ENCODE measurements at regions not wholly inside any gene's neighbourhood (a gene's known extent, or its start where the extent isn't known, plus 50 kb on each side); places are given as distances from the start of the nearest gene placed in this dataset.
"Not testable (repeated sequence)": the region's sequence is repeated elsewhere in the genome, so short reads cannot be mapped to it uniquely, and the experiment has no call there.

GRCh38 chr1:30569384-30569783 lies 154.0 kb downstream of the MATN1 start:
- H3K4me1 Mint-ChIP-seq (ENCODE audit: unreplicated experiment) = no peaks in the 10 kb centered on the region
- no peak overlapping the region for H3K4me3 Mint-ChIP-seq (ENCODE audit: unreplicated experiment)
- no peak for DNase-seq (ENCODE audit: low spot score)
- no peaks in the 10 kb centered on the region for H3K9me3 Mint-ChIP-seq (ENCODE audit: unreplicated experiment)
- H3K36me3 Mint-ChIP-seq (ENCODE audit: low read depth, unreplicated experiment) = no peaks in the 10 kb centered on the region
- no peak overlapping the region for H3K27ac Mint-ChIP-seq (ENCODE audit: unreplicated experiment)
- TF ChIP-seq CTCF (IDR thresholded peaks at IDR 0.05; ENCODE audit: unreplicated experiment) = no peak
- H3K27me3 Mint-ChIP-seq (ENCODE audit: unreplicated experiment) = peaks cover 2% of the 10 kb centered on the region

DNA sequence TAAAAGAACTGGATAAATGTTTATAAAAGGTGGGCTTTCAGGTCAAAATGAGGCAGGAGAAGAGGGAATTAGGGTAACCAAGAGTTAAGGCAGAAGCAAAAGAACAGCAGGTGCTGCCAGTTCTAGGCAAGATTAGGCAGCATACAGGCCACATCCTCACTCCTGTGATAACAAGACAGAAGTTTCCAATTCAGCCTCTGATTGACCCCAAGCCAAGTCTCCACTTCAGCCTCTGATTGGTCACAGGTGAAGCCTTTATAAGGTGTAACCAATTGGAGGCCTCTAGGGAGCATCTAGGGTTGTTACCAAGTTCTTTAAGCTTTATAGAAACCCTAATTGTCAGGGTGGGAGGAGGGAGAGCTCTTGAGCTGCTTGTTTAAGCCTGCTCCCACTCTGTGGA lies 160.8 kb downstream of the MATN1 start:
- Mint-ChIP-seq H3K27ac (ENCODE audit: unreplicated experiment) (no peak overlapping the region), H3K36me3 (ENCODE audit: low read depth, unreplicated experiment) (no peaks in the 10 kb centered on the region), H3K27me3 (ENCODE audit: unreplicated experiment) (no peaks in the 10 kb centered on the region), H3K4me1 (ENCODE audit: unreplicated experiment) (no peaks in the 10 kb centered on the region), H3K9me3 (ENCODE audit: unreplicated experiment) (peaks cover 6% of the 10 kb centered on the region), H3K4me3 (ENCODE audit: unreplicated experiment) (no peak overlapping the region)
- TF ChIP-seq CTCF (IDR thresholded peaks at IDR 0.05; ENCODE audit: unreplicated experiment) = no peak
- DNase-seq (ENCODE audit: low spot score) = no peak

DNA sequence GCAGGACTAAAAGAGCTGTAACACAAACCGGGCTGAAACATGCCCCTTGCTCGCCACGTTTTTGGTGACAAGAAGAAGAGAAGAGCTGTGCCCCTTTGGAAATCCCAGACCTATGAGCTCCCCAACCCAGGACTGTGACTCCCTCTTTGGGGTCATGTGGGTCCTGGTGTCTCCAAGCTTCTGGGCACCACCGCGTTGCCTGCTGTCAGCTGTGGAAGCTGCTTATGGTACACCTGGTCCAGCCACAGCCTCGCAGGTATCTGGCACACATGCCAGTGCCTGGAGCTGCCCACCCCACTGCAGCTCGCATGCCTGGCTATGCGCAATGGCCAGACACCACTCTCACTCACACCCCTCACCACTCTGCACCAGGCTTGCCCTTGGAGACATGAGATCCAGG lies 171.8 kb downstream of the MATN1 start:
- Mint-ChIP-seq H3K4me3 (ENCODE audit: unreplicated experiment) (no peak overlapping the region), H3K27ac (ENCODE audit: unreplicated experiment) (no peak overlapping the region), H3K36me3 (ENCODE audit: low read depth, unreplicated experiment) (no peaks in the 10 kb centered on the region), H3K9me3 (ENCODE audit: unreplicated experiment) (no peaks in the 10 kb centered on the region), H3K4me1 (ENCODE audit: unreplicated experiment) (no peaks in the 10 kb centered on the region), H3K27me3 (ENCODE audit: unreplicated experiment) (no peaks in the 10 kb centered on the region)
- DNase-seq (ENCODE audit: low spot score) = no peak
- TF ChIP-seq CTCF (IDR thresholded peaks at IDR 0.05; ENCODE audit: unreplicated experiment) = no peak

DNA sequence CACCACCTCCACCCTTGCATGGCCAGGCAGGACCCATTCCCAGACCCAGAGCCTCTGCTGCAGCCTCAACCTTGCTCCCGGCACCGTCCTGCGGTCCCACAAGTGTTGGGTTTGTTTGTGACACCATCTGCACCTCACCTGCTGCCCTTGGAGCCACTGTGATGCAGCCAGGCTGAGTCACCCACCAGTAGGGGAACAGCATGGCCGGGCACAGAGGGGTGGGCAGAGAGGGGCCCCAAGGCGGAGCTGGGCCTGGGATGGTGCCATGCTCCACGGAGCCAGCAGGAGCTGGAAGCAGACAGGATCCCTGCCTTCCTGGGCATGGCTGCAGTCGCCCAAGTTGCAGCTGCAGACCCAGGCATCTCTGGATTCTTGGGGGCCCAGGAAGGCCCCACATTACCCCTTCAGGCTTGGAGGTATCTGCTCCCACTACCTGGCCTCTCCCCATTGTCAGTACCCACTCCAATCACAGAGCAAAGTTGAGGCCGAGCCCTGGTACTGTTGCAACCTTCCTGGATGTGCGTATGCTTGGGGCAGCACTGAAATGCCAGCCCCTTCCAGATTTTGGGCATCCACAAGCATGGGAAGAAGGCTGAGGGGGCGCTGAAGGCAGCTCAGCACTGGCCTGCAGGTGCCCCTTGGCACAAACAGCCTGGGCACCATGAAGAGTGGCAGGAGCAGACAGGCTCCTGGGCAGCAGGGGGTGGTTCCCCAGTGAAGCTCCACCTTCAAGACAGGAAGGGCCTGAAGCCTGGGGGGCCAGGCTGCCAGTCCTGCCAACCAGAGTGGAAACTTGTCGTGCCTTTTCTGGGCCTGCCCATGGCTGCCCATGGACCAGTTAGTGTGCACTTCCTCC lies 172.8 kb downstream of the MATN1 start:
- TF ChIP-seq CTCF (IDR thresholded peaks at IDR 0.05; ENCODE audit: unreplicated experiment) = no peak
- no peak for DNase-seq (ENCODE audit: low spot score)
- Mint-ChIP-seq H3K4me1 (ENCODE audit: unreplicated experiment) (no peaks in the 10 kb centered on the region), H3K27ac (ENCODE audit: unreplicated experiment) (no peak overlapping the region), H3K4me3 (ENCODE audit: unreplicated experiment) (no peak overlapping the region), H3K36me3 (ENCODE audit: low read depth, unreplicated experiment) (no peaks in the 10 kb centered on the region), H3K27me3 (ENCODE audit: unreplicated experiment) (no peaks in the 10 kb centered on the region), H3K9me3 (ENCODE audit: unreplicated experiment) (no peaks in the 10 kb centered on the region)

GRCh38 chr1:30549872-30550271 lies 173.5 kb downstream of the MATN1 start:
- not testable (repeated sequence) for H3K9me3 Mint-ChIP-seq (ENCODE audit: unreplicated experiment); H3K27ac Mint-ChIP-seq (ENCODE audit: unreplicated experiment); H3K36me3 Mint-ChIP-seq (ENCODE audit: low read depth, unreplicated experiment); H3K4me3 Mint-ChIP-seq (ENCODE audit: unreplicated experiment); DNase-seq (ENCODE audit: low spot score); H3K4me1 Mint-ChIP-seq (ENCODE audit: unreplicated experiment); H3K27me3 Mint-ChIP-seq (ENCODE audit: unreplicated experiment)

Measured in endothelial cell (in vitro differentiated cells).